HG03571 (cell line): ENCODE measurements at regions not wholly inside any gene's neighbourhood (a gene's known extent, or its start where the extent isn't known, plus 50 kb on each side); places are given as distances from the start of the nearest gene placed in this dataset.

Source experiments
- ATAC-seq: cut with Tn5 transposase; IDR thresholded peaks from one replicate; pipeline ENCODE4 v1.9.1; 2021; ENCODE audit not compliant: unreplicated experiment

GRCh38 chr18:41842886-41843285, 112.1 kb upstream of the PIK3C3 start:
- no peak for ATAC-seq

DNA sequence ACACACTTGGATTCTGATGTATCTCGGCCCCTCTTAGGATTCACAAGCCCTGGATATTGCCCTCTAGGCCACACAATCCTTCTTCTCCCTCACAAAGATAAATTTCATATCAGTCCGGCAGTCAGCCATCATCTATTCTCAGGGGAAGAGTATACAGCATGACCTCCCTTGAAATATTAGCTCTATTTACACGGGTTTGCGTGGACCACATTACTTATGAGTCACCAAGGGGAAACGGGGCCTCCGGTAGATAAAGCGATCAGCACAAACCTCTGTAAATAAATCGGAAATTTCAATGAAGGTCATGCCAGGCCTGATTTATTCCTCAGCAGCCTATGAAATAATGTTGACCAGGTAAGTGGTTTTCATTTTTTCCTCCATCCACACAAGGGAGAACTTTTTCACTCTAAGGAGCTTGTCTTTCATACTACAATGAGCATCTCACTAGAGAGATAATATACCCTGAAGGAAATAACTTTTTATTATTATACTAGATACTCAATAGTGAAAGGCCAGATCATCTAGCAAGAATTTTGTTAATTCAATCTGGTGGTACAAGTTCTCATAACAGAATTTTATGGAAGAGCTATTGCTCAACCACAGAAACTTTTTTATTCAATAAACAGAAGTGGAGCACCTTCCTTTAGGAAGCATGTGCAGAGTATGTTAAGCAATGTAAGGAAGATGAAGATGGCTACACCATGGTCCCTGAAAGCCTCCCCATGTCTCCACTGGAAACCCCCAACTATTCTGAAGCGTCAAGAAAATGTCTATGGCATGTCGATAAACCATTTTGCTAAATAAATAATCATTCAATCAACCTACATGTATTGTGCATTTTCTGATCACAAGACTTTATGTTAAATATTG, 125.2 kb upstream of the PIK3C3 start:
- ATAC-seq: no peak

DNA sequence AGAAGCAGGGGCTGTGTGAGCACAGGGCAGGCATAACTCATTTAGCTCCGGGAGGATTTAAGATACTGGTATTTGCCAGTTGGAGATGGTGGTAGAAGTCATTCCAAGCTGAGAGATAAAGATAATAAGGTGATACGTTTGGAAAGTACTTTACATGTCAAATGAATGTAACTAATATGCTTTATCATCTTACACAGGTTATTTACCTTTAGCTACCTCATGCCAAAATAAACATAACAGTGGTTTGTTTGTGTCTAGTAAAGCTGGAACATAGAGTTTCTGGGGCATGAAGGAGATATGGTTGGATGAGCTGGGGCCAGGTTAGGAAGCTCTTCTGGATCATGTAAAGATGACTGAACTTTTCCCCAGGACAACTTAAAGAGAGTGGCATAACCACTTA, 126.9 kb upstream of the PIK3C3 start:
- no peak for ATAC-seq

DNA sequence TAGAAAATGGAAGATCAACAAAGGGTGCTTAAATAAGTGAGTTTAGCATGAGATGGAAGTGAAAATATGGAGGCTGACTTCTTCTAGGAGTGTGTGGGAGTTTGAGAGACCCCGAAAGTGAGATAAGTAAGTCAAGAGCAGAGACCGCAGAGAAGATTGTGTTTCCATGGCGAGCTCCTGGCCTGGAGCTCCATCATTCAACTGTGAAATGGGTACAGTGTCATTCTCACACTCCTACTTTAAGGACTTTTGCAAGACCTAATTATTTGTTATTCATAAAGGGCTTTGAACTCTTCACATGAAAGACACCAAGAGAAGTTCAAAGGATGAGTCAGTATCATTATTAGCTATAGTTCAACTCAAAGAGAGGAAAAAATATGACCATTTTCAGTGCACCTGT, 134.2 kb upstream of the PIK3C3 start:
- no peak for ATAC-seq

DNA sequence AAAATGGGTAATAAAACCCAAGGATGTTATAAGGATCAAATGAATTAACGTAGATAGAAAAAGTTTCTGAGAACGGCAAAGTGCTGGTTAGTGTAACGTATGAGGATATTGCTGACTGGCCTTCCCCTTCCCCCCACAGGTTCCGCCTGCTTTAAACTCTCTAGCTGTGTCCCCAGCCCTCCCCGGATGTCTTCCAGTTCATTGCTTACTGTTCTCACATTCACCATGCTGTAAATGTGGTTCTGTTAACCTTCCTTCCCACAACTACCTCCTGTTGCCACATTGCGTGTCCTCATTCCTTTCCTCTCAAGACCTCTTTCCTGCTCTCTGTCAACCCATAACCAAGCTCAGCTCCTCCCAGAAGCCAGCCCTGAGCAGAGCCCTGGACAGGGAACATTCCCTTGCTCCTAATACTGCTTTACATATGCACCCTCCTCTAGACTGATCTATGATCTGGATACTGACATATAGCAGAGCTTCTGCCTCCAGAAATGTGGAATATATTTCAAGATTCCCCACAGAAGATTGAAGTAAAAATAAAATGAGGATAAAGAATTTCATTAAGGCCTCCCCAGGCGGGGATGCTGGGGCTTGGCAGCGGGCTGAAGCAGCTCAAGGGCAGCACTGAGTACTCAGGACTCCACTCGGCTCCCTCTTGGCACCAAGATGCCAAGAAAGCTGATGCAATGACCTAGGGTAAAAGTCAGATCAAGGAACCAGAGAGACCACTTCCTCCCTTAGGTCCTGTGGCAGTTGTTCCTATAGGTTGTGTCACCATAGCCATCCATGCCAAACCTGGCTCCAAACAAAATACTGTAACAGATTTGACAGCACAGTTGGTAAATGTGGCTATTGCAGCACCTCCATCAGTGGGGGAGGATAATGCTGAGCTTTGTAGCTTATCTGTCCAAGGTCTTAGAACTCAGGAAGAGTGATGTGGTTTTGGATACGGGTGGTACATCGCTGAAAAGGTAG, 136.4 kb upstream of the PIK3C3 start:
- no peak for ATAC-seq

DNA sequence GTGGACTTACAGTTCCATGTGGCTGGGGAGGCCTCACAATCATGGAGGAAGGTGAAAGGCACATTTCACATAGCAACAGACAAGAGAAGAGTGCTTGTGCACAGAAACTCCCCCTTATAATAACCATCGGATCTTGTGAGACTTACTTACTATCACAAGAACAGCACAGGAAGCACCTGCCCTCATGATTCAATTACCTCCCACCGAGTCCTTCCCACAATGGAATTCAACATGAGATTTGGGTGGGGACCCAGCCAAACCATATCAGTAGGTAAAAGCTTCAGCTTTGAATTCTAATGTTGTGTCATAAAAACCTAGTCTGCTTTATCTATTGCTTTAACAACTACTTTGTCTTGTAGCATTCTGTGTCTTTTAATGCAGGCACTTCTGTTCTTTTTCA, 140.4 kb upstream of the PIK3C3 start:
- ATAC-seq: no peak

- no peak for ATAC-seq
Measured at GRCh38 chr18:41809652-41810051, 145.4 kb upstream of the PIK3C3 start.

DNA sequence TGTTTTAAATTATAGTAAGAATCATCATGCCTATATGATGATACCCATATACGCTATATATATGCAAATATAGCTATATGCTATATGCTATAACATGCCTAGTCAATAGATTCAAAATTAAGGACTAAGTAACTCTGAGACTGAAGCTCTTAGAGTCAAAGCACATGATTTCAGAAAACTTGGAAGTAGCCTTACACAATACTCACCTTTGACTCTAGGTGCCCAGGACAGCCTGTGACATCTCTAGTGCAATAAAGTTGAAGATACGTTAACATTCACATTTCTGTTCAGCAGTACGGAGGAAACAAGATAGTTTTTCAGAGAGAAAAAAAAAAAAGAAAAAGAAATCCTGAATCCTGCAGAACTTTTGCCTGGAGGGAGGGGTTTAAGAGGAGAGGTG, 149.7 kb upstream of the PIK3C3 start:
- no peak for ATAC-seq

DNA sequence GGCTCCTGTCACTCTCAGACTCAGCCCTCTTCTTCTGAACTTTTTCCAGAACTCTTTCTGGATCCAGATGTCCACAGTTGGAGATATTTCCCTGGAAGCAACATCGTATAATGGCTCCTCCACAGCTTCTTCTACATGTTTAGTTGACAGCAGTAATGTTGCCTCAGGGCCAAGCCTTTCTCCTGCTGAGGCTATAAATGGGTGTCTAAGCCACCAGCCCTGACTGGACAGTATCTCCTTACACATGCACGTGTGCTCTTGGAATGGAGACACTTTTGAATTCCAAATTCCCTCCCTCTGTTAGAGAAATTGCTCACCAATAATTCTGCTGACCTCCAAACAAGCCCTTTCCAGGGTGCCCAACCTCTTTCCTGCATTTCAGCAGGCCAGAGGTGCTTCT, 156.2 kb upstream of the PIK3C3 start:
- ATAC-seq: no peak

GRCh38 chr18:41790687-41791086, 164.3 kb upstream of the PIK3C3 start:
- ATAC-seq: no peak

DNA sequence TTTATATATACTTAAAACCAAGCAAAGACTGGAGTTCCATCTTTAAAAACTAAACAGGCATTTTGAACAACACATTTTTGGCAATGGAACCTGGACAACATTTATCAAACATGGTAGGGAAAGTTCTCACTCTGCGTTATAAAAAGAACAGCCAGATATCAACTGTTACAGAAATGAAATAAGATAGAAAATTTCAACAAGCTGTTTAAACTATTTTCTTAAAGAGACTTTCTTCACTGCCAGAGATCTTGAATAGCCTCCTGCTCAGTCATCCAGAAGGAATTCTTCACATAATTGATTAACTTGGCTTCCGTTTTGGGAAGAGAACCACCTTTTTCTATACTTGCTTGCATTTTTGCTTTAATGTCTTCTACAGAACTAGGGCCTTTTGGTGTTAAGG, 166.0 kb upstream of the PIK3C3 start:
- ATAC-seq: no peak

DNA sequence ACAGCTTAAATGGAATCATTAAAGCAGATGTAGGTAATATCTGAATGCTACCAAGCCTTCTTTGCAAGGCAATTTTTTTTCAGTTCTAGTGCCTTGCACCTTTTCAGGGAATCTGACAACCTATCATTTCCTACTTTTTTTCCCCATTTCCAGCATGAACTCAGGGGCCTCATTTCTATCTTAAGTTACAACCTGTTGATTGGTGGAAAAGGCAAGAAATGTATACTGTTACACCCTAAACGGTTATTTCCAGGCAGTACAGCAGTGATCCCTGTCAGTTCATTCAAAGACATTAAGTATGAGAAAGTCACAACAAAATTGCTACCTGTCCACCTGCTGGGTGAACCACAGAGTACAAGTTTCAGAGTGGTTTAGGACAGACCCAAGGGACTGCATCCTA, 171.2 kb upstream of the PIK3C3 start:
- ATAC-seq: no peak

GRCh38 chr18:41783065-41783818, 171.8 kb upstream of the PIK3C3 start:
- no peak for ATAC-seq

DNA sequence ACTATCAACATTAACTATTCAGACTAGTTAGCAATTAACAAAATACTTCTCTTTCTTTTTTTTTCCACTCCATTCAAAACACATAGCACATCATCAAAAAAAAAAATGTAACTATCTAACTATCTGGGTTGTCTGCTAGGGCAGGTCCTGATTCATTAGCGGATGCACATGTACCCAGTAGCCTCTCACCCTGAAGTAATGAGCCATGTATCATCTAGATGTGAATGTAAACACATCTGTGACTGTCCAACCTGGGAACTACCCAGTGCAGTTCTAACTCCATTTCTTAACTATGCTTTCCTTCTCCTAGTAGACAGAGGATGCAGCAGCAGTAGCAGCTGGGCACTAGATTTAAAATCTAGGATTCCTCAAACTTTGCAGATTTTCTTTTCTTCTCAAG, 183.1 kb upstream of the PIK3C3 start:
- ATAC-seq: no peak

DNA sequence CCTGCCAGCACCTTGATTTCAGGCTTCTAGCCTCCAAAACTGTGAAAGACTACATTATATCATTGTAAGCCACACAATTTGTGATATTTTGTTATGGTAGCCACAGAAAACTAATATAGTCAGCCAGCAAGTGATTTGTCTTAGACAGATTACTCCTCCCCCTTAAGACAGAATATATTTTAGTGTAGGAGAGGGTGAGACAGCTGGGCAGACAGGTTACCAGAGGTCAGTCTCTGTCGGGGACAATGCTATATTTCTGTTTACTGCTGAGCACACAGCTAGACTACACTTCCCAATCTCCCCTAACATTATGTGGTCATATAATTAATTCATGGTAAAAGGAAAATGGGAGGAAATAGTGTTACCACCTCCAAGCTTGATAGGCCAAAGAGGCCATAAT, 185.8 kb upstream of the PIK3C3 start:
- no peak for ATAC-seq

GRCh38 chr18:41768467-41768866, 186.6 kb upstream of the PIK3C3 start:
- no peak for ATAC-seq

GRCh38 chr18:41767960-41768359, 187.1 kb upstream of the PIK3C3 start:
- no peak for ATAC-seq

DNA sequence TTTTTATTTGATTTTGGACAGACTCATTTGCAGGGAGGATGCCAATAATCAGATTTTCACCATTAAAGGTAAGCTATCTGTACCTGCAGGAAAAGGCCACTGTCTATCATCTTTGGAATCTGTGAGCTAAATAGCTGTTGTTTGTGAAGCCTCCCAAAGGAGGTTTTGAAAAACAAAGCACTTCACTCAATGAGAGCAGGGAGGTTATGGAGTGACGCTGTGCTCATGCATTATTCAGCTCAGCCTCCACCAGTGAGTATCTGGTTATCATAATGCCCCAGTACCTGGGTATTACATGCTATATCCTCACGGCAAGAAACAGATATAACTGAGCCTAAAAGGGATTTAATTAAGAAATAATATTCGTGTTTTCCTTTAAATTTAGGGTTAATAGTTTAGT, 189.6 kb upstream of the PIK3C3 start:
- ATAC-seq: no peak

- no peak for ATAC-seq
Measured at GRCh38 chr18:41763361-41763760, 191.7 kb upstream of the PIK3C3 start.

DNA sequence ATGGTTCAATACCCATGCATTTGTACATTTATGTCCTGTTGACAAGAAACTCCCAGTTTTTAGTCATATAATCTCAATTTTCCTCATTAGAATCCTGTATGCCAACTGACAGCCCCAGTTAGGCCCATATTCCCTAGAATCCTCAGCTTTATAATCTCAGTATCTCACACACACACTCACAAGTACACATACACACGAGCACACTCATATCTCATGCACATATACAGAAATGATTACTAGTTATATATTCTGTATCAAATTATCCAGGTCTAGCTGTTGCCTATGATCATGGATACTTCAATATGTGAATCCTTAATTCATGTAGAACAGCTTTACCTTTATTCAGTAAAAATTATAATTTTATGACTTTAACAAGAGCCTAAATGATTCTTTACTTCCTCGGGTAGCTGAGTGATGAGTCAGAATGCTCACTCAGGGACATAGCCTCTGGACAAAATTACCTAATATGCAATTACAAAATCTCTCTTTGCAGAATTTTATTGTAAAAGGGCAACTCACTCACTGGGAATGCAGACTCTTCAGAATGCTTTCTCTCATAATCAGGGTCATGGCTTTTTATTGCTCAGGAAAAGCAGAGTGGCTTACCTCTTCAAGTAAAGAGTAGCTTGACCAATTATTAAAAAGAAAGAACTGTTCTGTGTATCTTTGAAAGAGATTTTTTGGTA, 193.6 kb upstream of the PIK3C3 start:
- ATAC-seq: no peak

DNA sequence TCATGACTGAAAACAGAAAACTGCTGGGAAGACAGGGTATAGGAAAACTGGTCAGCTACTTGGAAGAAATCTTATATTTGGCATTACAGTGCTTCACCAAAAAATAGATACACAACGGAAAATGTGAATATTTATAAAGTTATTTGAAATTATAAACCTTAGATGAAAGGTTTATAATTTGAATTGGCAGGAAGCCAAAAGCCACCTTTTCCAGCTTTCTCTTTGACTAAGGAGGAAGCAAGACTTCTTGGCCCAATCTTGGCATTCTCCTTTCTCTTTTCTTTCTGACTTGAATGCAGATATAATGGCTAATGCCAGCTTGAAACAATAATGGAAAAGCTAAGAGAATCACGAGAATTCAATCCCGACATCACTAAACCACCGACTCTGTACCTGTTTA, 196.5 kb upstream of the PIK3C3 start:
- ATAC-seq: no peak
